KBM-7 (cell line): ENCODE measurements at regions not wholly inside any gene's neighbourhood (a gene's known extent, or its start where the extent isn't known, plus 50 kb on each side); places are given as distances from the start of the nearest gene placed in this dataset.

Experiments
- DNase-seq: peaks from one replicate; pipeline ENCODE4 v3.0.0-alpha.2; 2015
- in situ Hi-C: fragments of 300-500 bp; cut with MboI; formaldehyde crosslinking; loops from 2 replicates; pipeline ENCODE4 v1.14.3; 2020; ENCODE audit warnings: low sequenced_read_pairs, low pct_unique_long_range_greater_than_20kb, mixed read lengths

- in situ Hi-C loops: no loop called here
- no peak for DNase-seq
Observed at GRCh38 chr7:47724335-47724982, 142.5 kb upstream of the TNS3 start.

- no peak for DNase-seq
- in situ Hi-C loops: no loop called here
Observed at GRCh38 chr7:47722126-47722525, 140.2 kb upstream of the TNS3 start.

GRCh38 chr7:47721670-47722069 lies 139.8 kb upstream of the TNS3 start:
- in situ Hi-C loops: no loop called here
- no peak for DNase-seq

GRCh38 chr7:47720907-47721244 lies 139.0 kb upstream of the TNS3 start:
- in situ Hi-C loops: no loop called here
- no peak for DNase-seq

GRCh38 chr7:47720141-47720906 lies 138.4 kb upstream of the TNS3 start:
- DNase-seq: no peak
- in situ Hi-C loops: no loop called here

GRCh38 chr7:47719675-47720074 lies 137.8 kb upstream of the TNS3 start:
- in situ Hi-C loops: no loop called here
- DNase-seq: no peak

- in situ Hi-C loops: no loop called here
- no peak for DNase-seq
Observed at GRCh38 chr7:47715631-47716068, 133.7 kb upstream of the TNS3 start.

GRCh38 chr7:47714669-47715607 lies 133.0 kb upstream of the TNS3 start:
- peak; percentile 38 for DNase-seq
- in situ Hi-C loops: no loop called here

- DNase-seq: no peak
- in situ Hi-C loops: no loop called here
Observed at GRCh38 chr7:47713595-47713994, 131.7 kb upstream of the TNS3 start.

- DNase-seq: no peak
- in situ Hi-C loops: no loop called here
Observed at GRCh38 chr7:47712416-47712815, 130.5 kb upstream of the TNS3 start.

GRCh38 chr7:47711776-47712175 lies 129.9 kb upstream of the TNS3 start:
- in situ Hi-C loops: no loop called here
- DNase-seq: no peak

- no peak for DNase-seq
- in situ Hi-C loops: no loop called here
Observed at GRCh38 chr7:47710201-47710935, 128.5 kb upstream of the TNS3 start.

- DNase-seq: no peak
- in situ Hi-C loops: no loop called here
Observed at GRCh38 chr7:47709451-47709850, 127.5 kb upstream of the TNS3 start.

- in situ Hi-C loops: no loop called here
- DNase-seq: no peak
Observed at GRCh38 chr7:47709051-47709450, 127.1 kb upstream of the TNS3 start.

GRCh38 chr7:47707583-47707982 lies 125.7 kb upstream of the TNS3 start:
- in situ Hi-C loops: no loop called here
- DNase-seq: no peak

- in situ Hi-C loops: no loop called here
- no peak for DNase-seq
Observed at GRCh38 chr7:47704936-47705335, 123.0 kb upstream of the TNS3 start.

- in situ Hi-C loops: no loop called here
- DNase-seq: no peak
Observed at GRCh38 chr7:47702080-47702479, 120.2 kb upstream of the TNS3 start.

- DNase-seq: no peak
- in situ Hi-C loops: no loop called here
Observed at GRCh38 chr7:47698386-47698785, 116.5 kb upstream of the TNS3 start.

- in situ Hi-C loops: no loop called here
- no peak for DNase-seq
Observed at GRCh38 chr7:47697543-47697942, 115.6 kb upstream of the TNS3 start.
